HG03457 (cell line): ENCODE measurements at regions not wholly inside any gene's neighbourhood (a gene's known extent, or its start where the extent isn't known, plus 50 kb on each side); places are given as distances from the start of the nearest gene placed in this dataset.

Experiments used
- ATAC-seq: cut with Tn5 transposase; IDR thresholded peaks from one replicate; pipeline ENCODE4 v1.9.1; 2021; ENCODE audit warnings: moderate number of reproducible peaks; ENCODE audit not compliant: unreplicated experiment

DNA sequence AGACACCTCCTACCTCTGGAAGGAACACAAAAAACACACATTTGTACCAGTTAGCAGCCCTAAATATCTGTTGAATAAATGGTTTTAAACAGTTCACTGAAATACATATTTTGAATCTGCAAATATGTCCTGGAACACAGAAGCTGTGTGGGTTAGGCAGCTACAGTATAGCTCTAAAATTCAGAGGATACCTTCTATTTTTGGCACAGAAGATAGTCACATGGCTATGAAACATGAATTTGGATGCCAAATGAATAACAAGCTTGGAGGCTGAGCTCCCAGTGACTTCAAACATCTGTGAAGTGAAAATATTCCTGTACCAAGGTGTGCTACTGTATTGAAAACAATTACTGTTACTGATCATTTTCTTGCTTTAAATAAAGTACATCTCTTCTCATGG, 391.5 kb upstream of the ADGRL2 start:
- ATAC-seq, result no peak

DNA sequence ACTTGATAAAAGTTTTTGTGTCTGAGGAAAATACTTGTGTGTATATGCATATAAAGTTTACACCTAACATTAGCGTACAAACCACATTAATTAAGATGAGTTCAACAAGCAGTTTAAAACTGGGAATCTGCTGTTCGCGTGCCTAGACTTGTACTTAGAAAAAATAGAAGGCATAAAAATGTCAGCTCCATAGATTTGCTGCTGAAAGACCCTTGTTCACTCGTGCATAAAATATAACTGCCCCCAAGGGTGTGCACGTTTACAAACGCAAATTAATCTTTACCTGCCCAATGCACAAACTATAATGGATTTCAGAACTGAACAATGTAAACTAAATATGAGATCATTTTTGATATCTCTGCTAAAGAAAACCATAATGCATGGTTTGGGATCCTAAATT, 392.3 kb upstream of the ADGRL2 start:
- no peak for ATAC-seq

DNA sequence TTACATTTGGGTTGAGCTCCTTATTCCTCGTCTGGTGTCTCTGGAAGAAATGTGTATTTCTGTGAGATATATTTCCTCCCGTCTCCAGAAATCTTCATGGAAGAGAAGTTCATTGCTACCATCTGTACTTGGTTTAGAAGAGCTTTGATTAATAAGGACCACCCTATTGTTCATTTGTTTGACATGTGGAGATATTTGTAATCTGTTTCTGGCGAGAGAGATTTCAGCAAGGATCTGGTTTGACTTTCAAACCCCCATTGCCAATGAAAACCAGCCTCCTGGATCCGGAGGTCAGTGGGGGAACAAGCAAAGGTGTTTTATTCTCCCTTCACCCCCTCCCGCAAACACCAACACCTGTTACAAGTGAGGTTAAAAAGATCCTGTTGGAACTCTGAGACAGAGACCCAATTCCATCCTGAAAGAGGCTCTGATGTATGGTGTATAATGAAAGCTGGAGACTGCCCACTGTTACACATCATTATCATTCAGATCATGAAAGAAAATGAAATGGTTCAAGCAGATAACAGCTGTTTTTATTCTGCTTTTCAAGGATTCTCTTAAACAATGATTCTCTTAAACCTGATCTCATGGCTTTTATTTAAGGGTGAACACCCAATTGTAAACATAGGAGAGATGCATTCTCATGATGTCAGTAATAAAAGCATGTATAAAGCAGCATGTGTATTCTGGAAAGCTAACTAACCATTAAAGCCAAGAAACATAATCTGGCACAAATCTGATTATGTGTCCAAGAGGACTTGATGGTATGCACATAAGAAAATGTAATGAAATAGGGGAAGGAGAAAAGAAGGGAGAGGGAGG, 393.5 kb upstream of the ADGRL2 start:
- ATAC-seq, result no peak

DNA sequence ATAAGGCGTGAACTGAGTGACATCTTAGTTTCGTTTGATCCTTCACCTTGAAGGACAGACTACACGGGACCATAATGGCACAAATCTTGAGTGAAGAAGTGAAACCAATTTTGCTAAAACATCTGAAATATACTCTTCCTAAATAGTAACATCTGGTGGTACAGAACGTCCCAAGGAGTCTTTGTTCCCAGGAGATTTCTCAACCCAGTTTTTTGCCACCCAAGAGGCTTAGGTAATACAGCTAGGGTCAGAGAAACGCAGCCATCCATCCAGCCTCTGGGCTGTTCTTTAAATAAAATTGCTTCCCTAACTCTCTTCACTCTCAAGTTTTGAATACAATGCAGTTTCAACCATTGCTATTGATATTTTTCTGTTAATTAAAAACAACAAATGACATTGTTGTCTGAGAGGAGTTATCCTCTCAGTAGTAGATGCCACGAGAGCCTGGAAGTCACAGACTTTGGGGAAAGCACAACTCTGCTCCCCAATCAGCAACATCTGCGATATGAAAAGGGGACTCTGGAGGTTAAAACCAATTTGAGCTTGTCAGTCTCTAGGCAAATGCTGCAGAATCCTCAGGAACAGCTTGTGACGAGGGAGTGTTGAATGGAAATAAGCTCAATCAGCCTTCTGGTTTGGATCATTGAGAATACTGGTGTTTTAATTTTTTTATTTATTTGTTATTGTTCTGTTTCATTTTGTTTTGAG, 394.3 kb upstream of the ADGRL2 start:
- no peak for ATAC-seq

DNA sequence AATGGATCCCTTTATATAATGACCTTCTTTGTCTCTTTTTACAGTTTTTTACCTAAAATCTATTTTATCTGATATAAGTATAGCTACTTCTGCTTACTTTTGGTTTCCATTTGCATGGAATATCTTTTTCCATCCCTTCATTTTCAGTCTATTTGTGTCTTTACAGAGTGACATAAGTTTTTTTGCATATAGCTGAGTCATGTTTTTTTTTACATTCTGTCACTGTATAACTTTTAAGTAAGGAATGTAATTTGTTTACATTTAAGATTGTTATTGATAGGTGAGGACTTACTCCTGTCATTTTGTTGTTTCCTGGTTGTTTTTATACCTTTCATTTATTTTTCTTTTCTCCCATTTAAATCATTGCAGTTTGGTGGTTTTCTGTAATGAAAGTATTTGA, 402.7 kb upstream of the ADGRL2 start:
- no peak for ATAC-seq

DNA sequence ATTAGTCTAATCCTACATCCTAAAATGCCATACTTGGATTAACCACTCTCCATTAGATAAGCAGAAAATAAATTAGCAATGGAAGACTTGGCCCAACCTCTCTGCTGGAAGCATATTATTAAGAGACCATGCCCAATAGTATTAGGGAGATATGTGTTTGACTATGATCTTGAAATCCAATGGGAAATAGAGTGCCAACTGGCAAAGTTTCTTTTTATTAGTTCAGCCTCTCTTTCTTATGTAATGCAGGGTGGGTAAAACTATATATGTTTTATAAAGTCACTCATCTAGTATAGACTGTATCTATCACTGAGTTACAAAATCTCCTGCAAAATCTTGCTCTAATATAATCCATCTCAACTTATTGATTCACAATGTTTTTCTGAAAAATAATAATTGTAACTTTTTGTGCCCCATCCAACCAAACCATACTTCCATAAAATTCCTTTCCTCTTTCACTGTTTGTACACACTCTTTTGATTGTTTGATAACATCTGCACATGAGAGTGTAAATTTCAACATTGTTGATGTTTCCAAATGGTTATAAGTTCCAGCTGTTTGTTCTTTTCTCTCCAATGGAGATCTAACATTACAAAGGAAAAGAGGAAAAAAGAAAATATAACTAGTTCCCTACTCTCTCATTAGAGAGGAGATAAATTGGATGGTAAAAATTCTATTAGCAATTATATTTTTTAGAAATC, 408.1 kb upstream of the ADGRL2 start:
- ATAC-seq, result no peak

DNA sequence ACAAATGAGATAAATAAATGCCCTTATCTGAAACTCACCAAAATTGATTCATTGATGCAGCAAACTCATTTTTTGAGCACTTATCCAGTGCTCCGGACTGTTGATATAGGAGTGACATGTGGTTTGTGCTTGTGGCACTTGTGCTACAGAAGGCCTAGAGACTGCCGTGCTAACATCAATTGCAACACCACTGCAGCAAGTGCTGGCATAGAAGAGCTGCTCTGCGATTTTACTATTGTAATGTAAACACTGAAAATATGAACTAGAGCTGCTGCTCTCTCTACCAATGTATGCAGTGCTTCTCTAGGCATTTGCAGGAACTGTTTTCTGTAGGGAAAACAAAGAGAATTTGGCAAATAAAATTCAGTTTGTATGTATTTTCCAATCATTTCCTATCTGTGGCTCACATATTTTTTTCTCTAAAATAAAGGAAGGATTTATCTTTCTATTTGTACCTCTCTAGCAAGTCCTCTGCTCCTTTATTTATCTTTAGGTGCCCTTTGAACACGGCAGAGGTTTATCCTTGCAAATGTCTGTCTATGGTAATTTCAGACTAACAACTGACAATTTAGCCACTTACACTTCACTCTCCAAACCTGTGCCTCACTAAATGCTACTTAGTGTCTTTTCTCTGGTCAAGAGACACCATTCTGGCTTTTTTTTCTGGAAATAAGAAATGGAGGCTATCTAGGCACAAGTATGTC, 409.5 kb upstream of the ADGRL2 start:
- ATAC-seq, result no peak

DNA sequence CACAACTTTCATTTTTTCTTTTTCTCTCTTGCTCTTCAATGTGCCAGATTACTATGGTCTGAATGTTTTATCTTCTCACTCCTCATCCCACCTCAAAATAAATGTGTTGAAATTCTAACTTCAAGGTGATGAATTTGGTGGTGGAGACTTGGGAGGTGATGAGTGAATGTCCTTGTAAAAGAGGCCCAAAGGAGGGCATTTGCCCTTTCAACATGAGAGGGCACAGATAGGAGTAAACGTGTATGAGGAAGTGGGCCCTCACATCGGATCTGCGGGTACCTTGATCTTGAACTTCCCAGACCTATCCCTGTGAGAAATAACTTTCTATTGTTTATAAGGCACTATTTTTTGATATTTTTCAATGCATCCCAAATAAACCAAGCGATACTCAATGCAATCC, 412.3 kb upstream of the ADGRL2 start:
- no peak for ATAC-seq

DNA sequence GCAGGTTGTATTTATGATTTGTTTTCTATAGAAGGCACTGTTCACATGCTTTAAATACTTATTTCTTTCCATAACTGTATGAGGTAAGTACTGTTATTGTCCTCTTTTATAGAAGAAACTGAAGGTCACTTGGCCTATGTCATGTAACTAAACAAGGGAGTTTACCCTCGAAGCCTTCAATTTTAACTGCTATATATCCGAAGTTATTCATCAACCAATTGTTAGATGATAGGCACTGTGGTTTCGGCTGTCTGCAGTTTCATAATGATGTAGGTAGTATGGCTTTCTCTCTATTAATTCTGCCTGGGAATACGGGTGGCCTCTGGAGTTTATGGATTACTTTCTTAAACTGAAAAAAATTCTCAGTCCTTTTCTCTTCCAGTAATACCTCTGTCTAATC, 413.3 kb upstream of the ADGRL2 start:
- ATAC-seq, result no peak

DNA sequence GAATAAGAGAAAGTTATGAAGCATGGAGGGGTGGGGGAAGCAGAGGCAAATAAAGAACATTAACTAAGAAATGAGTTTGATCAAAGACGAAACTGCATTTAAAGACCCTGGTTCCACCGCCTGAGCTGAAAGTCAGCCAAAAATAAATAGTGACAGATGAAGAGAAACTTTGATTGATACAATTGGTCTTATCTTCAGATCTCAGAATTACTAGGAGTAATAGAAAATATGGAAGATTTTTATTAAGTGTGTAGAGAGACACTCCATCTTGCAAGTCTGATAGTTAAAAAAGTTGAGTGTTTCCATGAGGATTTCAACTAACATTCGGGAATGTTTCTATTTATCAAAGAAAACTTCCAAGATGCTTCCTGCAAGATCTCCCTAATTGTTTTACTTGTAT, 418.2 kb upstream of the ADGRL2 start:
- no peak for ATAC-seq

DNA sequence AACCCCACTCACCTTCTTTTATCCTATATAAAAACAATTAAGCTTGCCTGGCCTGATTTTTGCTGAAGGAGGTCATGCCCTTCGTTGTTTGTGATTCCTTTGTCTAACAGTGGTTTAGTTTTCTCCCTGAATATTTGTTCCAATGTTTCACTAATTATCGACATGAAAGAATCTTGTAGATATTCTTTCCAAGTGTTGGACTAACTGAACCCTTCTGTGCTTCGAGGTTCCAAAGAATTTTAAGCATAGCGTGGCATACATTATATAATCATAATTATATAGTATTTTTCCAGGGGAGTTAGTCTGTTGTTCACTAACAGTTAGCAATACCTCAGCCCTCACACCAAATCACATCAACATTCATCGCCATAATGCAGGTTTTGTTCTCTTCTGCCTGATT, 418.9 kb upstream of the ADGRL2 start:
- ATAC-seq, result no peak

DNA sequence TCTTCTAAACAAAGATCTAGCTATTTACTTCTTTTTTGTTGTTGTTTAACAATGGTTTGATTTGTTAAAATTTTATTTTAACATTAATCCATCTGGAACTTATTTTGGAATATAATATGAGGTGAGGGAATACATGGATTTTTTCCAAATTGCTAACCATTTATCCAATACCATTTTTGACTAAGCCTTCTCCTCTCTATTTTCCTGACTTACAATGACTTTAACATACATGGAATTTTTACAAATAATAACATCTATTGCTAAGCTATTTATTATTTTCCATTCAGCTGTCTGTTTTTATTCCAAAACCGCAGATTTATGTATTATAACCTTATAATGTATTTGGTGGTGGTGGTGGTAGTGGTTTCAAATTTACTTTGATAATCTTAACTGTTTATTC, 420.3 kb upstream of the ADGRL2 start:
- no peak for ATAC-seq

DNA sequence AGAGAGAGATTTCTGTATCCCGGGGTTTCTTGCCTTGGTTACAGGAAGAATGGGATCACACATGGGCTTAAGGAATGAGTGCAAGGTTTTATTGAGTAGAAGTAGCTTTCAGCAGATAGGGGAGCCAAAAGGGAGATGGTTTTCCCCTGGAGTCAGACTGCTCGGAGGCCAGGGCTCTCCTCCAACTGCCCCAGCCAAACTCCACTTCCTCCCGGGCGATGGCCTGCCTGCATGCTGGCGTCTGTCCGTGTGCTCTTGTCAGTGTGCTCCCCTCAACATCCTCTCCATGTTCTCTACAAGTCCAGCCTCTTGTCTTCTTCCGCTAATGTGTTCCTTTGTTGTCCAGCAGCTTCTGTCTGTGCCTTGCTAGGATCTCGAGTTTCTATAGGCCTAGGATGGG, 421.3 kb upstream of the ADGRL2 start:
- no peak for ATAC-seq

DNA sequence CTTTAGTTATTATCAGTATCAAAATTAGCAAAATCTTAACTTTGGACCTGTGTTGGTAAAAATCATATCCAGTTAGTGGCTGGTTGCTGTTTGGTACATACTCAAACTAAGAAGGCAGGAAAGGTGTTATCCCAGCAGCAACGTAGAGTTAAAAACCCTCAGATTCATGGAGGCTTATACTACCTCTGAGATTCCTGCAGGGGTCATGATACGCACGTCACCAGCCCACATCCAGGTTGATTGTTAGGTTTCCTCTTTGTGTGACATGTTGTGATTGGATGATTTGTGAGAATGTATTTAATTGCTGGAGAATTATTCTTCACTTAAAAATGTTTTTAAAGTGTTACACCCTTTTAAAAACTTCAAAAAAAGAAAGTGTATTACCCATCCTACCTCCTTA, 423.3 kb upstream of the ADGRL2 start:
- ATAC-seq, result no peak

DNA sequence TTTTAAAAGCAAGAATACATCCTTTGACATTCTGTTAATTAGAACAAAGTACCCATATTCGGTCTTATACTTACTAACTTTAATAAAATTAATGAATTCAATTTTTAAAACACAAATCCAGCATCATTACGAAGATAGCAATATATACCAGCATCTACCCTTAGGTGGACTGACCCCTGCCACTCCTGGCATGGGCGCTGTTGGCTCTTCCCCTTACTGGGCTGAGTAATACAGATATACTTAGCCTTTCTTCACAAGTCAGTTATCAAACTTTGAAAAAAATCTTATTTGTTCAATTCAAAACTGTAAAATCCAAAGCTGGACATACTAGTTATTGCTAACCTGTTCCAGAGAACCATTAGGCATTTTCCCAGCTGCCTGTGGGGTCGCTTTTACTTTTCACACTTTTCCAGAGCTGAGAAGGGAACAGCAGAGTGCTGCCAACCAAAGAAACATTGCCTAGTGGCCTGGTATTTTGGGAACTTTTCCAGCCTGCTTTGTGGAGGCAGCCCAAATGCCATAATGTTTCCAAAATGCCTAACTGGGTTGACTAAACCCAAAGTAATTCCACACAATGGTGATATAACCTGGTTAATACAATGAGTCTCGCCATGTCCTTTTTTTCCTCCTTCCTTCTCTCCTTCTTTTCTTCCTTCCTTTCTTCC, 424.7 kb upstream of the ADGRL2 start:
- no peak for ATAC-seq

DNA sequence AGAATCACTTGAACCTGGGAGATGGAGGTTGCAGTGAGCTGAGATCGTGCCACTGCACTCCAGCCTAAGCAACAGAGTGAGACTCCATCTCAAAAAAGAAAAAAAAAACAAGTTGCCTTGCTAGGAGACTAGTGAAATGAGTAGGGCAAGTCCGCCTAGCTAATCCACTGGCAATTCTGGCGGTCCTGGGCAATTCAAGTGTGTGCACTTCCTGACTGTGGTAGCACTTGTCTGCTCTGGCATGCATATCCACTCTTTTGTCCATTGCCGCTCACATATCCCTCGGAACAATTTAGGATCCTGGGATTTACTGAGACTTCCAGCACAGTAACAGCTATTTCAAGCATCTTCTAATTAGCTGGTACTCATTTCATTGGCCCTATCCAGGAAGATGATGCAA, 426.3 kb upstream of the ADGRL2 start:
- ATAC-seq, result no peak

DNA sequence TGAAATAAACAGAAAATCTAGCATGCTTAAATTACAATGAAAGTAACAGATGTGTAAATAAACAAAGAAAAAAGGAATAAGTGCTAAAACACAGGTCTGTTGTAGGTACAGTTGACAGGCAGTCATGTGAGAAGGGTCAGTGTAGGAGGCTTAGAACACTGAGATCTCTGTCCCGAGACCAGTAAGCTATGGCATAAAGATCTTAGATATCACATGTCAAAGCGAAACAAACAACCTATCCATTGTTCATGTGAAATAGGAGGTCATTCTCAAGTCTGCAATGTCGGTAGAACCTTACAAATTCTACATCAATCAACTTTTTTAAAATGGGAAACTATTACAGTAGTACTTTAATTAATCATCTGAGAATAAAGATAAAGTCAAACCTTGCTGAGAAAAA, 428.9 kb upstream of the ADGRL2 start:
- no peak for ATAC-seq

DNA sequence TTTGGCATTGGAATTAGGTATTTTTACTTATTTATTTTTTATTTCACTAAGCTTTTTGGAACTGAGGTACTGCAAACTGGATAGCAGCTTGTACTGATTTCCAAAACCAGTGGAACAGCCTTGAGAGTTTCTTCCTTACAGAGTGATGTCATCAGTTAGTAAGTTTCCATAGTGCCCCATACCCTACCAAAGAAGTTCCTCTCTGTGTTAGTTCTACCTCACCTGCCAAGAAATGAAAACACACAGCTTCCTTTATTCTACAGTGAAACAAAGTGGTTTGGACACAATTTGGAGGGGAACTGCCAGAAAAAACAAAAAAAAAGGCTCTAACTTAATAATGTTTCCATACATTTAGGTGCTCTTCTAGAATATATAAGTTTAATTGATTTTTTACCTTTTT, 430.9 kb upstream of the ADGRL2 start:
- no peak for ATAC-seq

DNA sequence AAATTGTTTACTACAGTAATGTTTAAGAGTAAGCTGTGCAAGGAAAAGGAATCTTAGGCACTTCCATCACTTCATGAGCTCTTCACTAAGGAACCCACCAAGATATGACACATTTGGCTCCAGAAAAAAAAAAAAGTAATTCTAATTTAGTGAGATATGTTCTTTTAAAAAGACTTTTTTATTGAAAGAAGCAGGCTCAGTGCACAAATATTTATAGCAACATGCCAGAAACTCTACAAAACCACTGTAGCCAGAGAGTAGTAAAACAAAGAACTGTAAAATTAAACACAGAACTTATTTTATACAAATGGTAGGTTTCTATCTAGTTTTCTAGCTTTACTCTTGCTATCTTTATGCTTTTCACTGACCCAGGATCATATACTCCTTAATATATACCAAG, 434.6 kb upstream of the ADGRL2 start:
- ATAC-seq, result no peak

DNA sequence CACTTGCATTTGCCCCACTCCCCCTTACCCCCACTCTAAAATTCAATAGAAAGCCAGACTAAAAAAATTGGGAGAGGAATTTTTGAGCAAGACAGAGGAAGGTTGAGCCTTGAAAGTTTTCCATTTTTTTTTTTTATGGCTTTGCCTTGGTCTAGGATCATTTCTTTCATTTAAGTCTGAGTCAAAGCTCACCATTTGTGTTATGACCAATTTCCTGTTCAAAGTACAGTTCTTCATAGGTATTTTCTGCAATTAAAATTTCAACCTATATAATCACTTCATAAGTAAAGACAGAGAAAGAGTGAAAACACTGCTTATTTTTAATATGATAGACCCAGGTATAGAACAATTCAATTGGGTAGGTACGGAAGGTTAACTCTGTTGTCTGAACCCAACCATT, 436.6 kb upstream of the ADGRL2 start:
- ATAC-seq, result no peak

DNA sequence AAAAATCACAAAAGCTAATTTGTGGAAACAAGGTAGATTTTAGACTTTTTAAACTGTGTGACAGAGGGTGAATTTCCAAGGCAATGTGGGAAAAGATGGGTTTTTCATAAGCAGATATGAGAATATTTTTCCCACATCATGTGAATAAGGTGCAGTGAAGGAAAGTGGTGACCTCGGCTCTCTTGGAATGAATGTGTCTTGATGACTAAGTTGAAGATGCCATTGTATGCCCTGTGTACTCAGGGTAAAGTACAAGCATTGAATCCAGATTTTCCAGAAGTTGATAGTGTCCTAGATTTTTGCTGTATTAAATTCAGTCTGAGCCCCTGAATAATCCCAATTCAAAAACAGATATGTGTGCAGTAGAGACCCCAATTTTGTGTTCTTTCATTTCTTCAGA, 442.6 kb upstream of the ADGRL2 start:
- no peak for ATAC-seq
